ENCODE measurements at regions not wholly inside any gene's neighbourhood (a gene's known extent, or its start where the extent isn't known, plus 50 kb on each side); places are given as distances from the start of the nearest gene placed in this dataset.
A peak's percentile ranks its signal among the peaks of the same experiment; 100 is the strongest.
"Not testable (repeated sequence)": the region's sequence is repeated elsewhere in the genome, so short reads cannot be mapped to it uniquely, and the experiment has no call there.

DNA sequence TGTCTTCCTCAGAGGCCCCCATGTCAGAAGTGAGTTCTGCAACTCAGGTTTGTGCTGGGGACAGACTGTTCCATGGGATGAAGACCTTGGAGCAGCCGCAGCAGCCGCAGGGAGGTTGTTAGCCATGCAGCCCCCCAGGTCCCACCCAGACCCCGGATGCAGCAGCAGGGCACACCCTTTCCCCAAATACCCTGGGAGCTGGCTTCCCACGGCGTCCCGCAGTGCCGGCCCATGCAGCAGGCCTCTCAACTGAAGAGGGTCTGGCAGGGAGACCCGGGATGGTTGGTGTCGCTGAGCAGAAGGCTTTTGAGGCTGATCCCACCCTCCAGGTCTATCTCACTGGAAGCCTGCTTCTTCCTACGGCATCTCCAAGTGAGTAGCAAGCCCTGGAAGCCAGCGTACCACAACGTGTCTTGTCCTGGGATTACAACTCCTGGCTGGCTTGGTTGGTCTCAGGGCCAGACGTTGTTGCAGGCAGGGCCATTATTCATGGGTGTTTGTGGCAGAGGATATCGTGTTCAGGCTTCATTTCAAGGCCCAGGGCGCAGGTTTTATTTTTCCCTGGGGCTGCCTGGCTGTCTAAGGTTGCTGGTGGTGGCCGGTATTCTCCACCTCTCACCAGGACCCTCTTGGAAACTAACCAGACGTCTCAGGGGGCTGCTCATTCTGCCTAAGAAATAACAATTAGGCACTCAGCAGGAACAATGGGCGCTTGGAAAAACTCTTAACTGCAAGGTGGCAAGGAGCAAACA lies 223.2 kb downstream of the C16orf95 start:
- DNase-seq: no peak
- intact Hi-C loops (cut with DNase I): no loop called here

DNA sequence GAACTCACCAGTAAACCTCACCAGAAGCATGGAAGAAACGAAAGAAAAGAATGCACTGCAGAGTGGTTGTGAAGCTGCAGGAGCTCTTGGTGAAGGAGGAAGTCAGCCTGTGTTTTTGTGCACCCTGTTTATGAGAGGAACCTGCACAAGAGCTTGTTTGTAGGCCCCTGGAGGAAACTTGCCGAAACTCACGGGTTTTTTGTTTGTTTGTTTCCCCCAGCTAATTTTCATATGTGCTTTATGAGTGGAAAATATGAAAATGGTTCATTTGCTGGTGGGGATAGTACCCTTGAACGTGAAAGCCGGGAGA lies 222.7 kb downstream of the C16orf95 start:
- intact Hi-C loops (cut with DNase I): no loop called here
- no peak for DNase-seq

DNA sequence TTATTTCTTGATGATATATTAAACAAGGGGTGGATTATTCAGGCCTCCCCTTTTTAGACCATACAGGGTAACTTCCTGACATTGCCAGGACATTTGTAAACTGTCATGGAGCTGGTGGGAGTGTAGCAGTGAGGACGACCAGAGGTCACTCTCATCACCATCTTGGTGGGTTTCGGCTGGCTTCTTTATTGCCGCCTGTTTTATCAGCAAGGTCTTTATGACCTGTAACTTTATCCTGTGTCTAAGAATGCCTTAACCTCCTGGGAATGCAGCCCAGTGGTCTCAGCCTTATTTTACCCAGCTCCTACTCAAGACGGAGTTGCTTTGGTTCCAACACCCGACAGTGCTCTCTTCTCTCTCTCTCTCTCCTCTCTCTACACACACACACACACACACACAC lies 221.9 kb downstream of the C16orf95 start:
- intact Hi-C loops (cut with DNase I): no loop called here

DNA sequence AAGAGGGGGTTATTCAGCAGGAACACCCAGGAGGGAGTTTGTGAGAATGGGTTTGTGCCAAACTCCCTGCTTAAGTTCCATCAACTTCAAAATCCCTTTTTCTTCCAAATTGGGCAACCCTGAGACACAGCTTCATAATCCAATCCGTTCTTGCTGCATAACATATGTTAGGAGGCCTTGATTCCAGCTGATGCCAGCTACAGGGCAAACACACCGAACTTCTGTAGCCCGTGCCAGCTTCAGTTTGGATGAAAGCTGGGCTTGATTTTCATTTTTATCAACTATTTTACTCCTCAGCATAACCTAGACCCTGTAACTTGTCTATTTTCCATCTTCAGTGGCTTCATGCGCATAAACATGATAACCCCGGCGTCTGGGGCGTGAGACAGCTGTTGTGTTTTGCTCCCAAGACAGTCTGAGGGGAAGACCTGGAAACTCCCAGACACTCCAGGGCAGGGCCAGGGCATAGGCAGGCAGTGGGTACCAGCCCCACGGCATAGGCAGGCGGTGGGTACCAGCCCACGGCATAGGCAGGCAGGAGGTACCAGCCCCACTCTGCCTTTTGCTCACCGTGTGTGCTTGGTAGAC lies 220.4 kb downstream of the C16orf95 start:
- no peak for DNase-seq
- intact Hi-C loops (cut with DNase I): no loop called here

More for the DNA sequence above, 221.9 kb downstream of the C16orf95 start:
- DNase-seq: no peak

DNA sequence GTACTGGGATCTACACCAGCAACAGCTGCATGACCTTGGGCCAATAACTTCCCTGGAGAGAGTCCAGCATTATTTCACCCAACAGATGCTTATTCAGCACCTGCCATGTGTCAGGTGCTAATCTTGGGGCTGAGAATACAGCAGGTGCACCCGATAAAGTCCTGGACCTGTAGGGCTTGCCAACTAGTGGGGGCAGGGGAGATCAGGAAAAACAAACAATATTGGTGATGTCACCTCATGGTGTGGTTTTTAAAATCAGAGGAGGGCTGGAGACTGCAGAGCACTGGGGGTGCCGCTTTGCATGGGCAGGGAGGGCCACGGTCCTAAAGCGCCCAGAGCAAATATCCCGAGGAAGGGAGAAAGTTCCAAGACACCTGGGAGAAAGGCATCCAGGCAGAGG lies 218.8 kb downstream of the C16orf95 start:
- intact Hi-C loops (cut with DNase I): no loop called here
- DNase-seq: no peak

DNA sequence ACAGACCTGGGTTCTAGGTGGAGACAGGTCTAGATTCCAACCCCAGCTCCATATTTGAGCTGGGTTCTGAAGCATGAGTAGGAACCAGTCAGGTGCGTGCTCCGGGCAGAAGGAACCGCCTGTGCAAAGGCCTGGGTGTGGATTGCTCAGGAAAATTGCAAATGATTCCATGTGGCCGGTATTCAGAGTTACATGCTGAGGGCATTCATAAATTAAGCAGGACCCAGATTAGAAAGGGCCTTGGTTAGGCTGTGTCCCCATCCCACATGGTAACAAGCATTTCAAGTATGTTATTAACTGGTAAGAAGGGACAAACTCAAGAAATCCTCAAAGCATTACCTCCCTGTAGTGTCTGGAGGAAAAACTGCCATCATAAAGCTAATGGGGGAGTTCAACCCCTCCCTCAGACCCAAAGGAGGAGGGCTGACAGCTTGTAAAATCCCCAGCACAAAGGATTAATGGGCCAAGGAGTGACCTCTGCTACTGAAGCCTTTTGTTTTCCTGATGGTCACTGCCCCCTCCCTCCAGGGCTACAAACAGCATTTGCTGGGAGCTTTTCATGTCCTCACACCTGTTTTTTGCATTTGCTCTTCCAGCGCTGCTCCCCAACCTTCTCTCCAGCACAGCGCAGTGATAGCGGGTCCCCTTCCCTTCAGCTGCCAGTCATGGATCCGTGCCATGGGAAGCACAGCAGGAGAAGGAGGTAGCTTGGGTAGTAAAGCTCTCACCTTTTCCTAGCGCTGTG lies 218.0 kb downstream of the C16orf95 start:
- DNase-seq: no peak
- intact Hi-C loops (cut with DNase I): no loop called here

DNA sequence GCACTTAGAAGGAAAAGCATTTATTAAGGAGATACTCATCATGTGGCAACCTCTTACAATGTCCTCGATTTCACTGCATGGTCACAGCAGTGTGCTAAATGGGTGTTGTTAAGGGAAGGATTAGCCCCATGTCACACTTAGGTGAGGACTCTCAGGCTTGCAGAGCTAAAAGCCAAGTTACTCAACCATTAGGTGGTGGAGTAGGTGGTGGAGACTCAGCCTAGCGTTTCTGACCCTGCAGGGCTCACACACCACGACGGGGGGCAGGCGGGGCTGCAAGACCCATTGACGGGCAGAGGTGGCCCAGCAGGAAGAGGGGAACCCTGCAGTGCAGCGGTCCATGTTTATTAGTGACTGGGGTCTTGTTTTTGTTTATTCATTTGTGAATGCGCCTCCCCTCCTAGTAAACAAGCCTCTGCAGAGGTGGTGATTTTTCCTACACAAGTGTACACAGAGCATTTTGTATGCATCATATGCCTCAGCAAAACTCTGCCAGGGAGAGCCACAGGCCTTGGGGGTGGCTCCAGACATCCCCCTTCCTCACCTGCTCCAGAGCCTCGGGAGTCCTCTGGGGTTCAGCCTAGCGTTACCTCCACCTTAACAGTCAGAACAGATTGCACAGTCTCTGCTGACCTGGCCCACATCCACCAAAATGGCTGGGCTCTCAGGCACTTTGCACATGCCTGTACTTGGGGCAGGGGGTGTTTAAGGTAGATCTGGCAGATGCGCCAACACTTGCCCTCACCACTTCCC lies 216.7 kb downstream of the C16orf95 start:
- DNase-seq: no peak
- intact Hi-C loops (cut with DNase I): no loop called here

DNA sequence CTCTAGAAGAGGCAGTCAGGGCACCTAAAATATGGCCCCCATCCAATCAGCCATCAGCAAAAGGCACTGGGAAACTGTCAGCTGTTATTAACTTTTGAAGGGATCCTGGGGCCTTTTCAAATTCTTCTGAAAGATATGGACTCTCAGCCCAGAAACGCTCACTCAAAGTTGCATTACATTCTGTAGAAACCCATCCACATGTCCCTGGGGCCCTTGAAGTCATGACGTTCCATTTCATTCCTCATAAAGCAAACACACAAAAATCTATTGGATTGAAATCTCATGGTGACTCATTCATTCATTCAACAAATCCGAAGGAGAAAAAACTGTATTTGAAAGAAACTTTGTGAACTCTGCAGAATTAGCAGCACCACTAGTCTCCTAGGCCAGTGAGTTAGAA lies 215.3 kb downstream of the C16orf95 start:
- DNase-seq: no peak
- intact Hi-C loops (cut with DNase I): no loop called here

DNA sequence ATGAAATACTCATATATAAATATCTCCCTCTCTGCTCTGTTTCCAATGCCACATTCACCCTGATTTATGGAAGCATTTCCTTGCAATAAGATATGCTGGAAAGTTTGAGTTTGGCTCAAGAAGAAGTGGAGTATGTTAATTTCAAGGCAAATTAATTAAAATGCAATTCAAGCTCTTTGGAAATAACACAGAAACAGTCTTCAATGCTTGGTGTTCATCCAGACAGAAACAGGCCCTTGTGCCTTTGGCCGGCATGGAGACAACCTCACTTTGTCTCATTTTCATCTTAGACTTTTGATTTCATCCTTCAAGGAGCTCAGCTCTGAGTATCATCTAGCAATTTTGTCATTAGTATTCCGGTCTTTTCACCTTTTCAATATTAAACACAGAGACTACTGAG lies 210.0 kb downstream of the C16orf95 start:
- peak in 1 of 42 donors; percentile 21 for DNase-seq
- intact Hi-C loops (cut with DNase I): no loop called here

DNA sequence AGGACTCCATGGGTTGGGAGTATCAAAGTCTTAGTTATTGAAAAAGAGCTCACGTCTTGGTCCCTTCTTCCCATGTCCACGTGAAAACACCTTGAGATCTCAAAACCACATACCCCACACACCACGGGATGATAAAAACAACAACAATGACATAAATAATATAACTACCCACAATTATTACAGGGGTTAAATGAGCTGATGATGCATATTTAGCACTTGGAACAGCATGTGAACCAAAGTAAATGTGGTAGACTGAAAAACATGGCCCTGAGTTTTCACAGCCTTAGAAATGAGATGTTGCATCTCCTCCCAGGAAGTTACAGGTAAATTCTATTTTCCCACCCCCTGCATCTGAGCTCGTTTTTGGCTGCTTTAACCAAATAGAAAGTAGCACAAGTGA lies 208.9 kb downstream of the C16orf95 start:
- intact Hi-C loops (cut with DNase I): no loop called here
- no peak for DNase-seq

DNA sequence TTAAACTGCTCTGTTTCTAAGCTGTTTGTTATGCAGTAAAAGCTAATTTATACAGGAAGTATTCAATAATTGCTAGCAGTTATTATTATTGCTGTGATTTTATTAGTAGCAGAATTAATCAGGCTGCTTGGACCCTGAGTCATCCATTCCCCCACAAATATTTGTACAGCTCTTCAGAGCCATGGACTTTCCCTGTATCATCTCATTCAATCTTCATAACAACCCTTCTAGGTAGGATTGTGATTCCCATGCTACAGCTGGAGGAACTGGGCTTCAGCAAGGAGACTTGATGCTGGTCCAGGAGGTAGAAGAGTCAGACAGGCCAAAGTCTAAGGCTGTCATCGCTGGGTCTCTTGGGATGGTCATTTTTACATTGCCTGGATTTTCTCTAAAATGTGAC lies 208.3 kb downstream of the C16orf95 start:
- intact Hi-C loops (cut with DNase I): no loop called here
- DNase-seq: no peak

DNA sequence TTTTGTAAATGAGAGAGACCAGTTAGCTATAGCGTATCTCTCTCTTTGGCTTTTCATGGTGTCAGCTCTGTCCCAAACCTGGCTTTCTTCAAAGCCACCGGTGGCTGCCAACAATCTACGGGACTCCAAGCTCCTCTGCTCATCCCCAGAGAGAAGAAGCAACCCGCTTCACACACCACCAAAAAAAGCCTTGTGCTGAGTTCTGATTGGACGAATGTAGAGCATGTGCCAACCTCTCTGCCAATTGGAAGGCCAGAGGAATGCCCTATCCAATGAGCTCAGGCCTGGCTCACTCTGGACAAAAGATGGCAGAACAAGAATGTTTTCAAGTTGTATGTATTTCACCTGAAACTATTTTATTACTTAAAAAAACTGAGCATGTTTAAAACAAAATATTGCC lies 202.4 kb downstream of the C16orf95 start:
- intact Hi-C loops (cut with DNase I): no loop called here
- no peak for DNase-seq

DNA sequence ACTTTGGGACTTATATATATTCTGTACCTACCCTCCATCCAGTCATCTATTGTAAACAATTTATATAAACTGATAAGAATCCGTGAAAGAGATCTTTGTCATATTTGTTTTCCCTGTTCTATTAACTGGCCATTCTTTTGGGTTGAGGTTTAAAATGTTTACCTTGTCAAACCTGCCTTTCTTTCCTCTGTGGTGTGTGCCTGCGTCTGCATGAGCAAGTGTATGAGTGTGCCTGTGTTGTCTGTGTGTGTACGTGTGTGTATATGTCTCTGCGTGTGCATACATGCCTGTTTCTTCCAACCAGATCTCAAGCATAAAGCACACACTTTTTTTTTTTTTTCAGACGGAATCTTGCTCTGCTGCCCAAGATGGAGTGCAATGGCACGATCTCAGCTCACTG lies 201.5 kb downstream of the C16orf95 start:
- DNase-seq: no peak
- intact Hi-C loops (cut with DNase I): no loop called here

DNA sequence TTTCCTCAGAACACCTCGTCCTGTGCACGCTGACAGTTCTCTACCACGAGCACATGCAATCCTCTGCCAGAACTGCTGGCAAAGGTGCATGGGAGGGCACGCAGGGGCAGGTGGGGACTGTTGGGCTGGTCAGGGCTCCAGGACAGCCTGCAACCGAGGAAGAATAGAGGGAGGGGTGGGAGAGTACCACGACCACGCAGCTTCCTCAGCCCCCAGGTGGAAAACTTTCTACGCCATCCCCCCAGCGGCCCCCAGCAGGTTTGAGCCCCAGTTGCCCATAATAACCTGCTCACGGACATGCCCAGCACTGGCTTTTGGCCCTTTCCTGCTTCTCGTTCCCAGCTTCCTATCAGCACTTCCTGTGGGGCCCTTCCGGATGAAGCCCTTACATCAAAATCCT lies 199.3 kb downstream of the C16orf95 start:
- intact Hi-C loops (cut with DNase I): no loop called here
- no peak for DNase-seq

DNA sequence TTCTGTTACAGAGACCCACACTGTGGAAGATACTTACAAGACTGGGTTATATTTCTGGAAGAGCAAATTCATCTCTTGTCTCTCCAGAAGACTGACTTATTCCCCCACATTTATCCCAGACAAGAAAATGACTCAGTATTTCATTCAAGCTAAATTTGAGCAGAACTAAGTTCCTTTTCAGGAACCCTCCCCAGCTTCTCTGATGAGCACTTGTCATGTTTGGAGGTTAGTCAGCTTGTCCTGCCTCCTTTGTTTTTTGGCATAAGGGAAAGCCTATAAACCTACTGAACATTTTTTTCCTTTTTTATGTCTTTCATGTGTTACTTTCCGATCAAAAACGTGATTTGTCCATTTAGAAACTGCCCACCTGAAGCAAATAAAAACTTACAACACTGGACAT lies 198.0 kb downstream of the C16orf95 start:
- DNase-seq: peak in 6 of 42 donors; percentile 15 to 68 (median 38)
- intact Hi-C loops (cut with DNase I): no loop called here

DNA sequence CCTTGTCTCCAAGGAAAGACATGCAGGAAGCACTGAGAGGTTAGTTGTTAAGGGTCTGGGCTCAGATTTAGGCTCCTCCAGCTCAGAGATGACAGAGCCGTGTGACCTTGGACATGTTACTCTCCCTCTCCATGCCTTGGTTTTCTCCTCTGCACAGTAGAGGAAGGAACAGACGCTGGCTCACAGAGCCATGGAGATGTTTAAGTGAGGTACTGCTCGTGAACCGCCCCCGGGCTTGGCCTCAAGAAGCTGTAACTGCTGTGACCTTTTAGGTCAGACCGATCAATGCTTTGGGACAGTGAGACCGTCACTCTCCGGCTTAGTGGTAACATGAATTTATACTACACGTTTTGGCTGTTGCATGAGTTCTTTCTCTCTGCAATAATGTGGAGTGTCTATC lies 197.4 kb downstream of the C16orf95 start:
- intact Hi-C loops (cut with DNase I): no loop called here
- DNase-seq: no peak

DNA sequence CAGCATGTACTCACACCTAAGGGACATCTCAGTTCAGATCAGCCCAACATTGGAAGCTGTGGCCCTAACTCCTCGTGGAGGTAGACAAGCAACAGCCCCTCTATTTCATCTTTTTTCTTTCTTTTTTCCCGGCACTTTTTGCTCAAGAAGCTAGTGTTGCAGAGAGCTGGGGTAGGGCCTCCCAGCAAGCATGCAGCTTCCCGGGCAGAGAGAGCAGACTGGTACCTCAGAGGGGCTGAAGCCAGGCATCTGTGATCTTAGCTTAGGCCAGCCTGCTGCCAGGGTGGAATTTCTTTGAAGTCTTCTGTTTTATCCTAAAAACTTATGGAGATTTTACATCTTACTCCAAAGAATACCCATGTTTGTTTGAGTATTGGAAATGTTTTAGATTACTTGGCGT lies 195.4 kb downstream of the C16orf95 start:
- intact Hi-C loops (cut with DNase I): no loop called here

DNA sequence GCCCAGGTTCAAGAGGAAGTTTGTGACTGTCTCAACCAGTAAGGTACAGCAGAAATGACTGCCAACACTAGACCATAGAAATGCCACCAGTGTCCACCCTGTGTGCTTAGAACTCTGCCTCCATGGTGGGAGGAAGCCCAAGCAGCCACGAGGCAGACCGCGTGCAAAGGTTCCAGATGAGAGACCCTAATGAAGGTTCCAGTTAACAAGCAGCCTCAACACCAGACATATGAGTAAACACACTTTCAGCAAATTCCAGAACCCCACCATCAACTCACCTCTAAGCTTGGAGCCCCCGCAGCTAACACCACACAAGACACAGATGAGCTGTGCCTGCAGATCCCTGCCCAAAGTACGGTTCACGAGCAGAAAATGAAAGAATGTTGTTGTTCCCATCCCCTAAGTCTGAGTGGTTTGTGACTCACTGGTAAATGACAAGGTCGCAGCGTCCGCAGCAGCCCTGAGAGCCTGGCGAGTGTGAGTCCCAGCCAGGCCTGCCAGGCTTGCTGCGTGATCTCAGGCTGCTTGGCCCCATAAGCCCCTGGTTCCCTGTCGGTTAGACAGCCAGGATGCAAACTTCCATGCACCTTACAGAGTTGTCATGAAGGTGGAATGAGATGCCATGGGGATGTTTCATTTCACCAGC lies 193.7 kb downstream of the C16orf95 start:
- intact Hi-C loops (cut with DNase I): no loop called here
- DNase-seq: no peak

More for the DNA sequence above, 195.4 kb downstream of the C16orf95 start:
- DNase-seq: no peak

DNA sequence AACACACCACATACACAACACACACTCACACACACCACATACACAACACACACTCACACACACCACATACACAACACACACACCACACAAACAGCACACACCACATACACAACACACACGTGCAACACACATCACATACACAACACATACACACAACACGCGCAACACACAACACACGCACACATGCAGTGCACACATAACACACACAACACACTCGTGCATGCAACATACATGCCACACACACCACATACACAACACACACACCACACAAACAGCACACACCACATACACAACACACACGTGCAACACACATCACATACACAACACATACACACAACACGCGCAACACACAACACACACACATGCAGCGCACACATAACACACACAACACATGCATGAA lies 192.8 kb downstream of the C16orf95 start:
- intact Hi-C loops (cut with DNase I): not testable (repeated sequence)

More for the DNA sequence above, 192.8 kb downstream of the C16orf95 start:
- not testable (repeated sequence) for DNase-seq
